ENCODE measurements at regions not wholly inside any gene's neighbourhood (a gene's known extent, or its start where the extent isn't known, plus 50 kb on each side); places are given as distances from the start of the nearest gene placed in this dataset.

DNA sequence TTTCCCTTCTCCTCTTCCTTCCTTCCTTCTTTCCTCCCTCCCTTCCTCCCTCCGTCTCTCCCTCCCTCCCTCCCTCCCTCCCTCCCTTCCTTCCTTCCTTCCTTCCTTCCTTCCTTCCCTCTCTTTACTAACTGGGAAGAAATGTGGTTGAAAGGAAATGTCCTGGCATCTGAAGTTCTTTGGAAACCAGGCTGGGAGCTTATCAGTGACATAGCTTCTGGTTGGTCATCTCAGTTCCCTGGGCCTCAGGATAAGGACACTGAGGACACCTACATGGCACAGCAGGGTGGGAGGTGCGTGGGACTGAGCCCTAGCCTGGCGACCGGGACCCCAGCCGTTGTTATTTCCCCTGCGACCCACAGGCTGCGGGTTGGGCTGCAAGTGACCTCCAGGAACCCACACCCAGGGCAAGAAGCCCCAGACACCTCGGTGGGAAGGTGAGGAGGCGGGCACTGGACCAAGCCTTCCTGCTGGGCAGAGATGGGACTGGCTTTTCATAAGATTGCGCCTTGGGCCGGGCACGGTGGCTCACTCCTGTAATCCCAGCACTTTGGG, 1486.5 kb downstream of the TBC1D22A start:
- no peak for DNase-seq

DNA sequence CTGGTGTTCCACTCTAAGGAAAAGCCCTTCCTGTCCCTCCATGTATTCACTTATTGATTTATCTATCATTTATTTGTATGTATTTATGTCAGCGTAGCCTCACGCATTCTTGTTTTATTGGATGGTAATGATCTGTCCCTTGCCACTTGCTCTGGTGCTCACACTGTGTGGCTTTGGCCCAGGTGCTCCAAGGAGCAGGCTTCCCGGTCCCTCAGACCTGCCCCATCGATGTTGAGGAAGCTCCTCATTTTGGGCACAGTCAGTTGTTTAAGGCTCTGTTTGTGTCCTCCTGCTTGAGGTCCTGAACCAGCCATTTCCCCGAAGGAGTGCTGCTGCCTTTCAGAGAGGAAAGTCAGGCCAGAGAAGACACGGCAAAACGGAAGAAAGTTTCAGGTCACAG, 1485.4 kb downstream of the TBC1D22A start:
- no peak for DNase-seq

DNA sequence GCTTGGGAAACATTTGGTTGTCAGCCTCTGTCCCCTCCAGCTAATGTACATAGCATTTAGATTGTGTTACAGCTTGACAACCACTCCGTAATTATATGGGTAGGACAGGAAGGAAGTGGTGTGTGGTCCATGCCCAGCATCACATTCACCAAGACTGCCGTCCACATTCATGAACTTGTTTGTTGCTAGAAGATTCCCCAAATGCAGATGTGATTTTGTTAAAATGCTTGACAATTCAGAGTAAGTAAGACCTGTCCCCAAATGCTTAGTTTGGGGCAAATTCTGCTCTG, 1482.7 kb downstream of the TBC1D22A start:
- DNase-seq, result no peak

DNA sequence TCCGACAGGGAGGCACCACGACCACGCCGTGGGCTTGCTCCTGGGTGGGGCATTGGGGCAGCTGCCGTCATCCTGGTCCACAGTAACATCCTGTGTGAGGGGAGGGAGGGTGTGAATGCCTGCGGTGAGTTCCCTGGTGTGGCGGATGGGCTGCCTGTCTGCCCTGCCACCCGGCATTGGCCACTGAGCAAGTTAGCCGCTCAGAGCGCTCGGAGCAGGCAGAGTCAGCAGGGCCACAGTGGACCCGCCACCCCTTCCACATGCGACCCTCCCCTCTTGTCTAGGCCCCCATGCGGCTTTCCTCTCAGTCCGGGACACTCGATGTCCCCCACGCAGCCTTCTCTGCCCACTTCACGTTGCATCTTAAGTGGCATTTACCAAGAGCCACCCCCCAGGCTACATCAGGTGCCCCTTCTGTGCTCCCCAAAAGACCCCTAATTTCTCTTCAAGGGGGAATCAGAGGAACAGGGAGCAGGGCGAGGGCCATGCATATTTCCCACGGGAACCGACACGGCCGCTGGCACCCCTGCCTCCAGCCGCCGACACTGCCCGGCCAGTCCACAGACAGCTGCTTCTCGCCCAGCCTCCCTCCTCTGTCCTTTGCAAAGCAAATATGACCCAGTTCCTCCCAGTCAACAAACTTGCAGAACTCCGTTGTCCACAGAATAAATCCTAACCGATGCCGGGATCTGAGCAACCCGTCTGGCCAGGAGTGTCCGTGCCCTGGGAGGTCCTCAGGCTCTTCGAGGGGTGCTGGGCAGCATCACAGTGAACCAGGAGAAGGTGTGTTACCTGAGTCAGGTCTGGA, 1482.1 kb downstream of the TBC1D22A start:
- no peak for DNase-seq

DNA sequence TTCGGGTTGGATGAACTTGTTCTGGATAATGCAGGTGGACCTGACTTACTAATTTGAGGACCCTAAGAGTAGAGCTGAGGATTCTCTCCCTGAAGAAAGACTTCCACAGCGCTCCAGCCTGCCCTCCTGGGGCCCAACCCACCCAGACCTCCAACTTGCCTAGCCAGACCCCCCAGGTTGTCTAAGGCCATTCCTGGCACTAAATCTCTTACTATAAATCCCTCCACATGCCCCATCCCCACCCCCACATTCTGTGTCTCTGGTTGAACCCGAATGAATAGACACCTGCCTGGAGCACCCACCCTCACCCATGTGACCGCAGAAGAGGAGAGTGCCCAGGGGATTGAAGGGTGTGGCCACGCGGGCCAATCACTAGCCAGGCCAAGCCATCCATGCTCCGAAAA, 1480.0 kb downstream of the TBC1D22A start:
- no peak for DNase-seq

DNA sequence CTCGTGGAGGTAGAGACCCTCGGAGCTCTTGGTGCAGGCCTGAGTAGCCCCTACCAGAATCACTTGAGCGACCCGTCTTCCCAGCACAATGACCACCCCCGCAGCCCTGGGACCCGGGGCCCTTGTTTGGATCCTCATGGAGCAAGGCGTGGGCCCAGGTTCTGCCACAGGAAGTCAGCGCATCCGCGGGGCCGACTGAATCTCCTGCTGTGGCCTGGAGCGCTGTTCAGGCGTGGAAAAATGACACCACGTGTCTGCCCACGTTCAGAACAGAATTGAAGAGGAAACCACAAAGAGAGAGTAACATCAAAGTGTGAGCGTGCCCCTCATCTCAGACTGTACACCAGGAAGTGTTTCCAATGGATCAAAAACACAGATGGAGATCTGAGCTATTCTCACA, 1479.2 kb downstream of the TBC1D22A start:
- DNase-seq, result no peak

DNA sequence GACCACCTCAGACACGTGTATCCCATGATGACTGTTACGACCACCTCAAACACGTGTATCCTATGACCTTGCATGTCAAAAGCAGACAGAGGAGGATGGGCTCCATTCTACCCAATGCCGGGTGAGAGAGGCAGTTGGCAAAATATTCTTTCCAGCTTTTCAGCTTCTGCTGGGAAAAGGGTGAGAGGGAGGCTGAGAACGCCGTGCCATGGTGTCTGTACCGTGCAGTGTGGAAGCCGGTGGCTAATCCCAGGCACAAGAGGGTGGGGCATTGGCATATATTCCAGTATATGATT, 1478.4 kb downstream of the TBC1D22A start:
- DNase-seq, result no peak

DNA sequence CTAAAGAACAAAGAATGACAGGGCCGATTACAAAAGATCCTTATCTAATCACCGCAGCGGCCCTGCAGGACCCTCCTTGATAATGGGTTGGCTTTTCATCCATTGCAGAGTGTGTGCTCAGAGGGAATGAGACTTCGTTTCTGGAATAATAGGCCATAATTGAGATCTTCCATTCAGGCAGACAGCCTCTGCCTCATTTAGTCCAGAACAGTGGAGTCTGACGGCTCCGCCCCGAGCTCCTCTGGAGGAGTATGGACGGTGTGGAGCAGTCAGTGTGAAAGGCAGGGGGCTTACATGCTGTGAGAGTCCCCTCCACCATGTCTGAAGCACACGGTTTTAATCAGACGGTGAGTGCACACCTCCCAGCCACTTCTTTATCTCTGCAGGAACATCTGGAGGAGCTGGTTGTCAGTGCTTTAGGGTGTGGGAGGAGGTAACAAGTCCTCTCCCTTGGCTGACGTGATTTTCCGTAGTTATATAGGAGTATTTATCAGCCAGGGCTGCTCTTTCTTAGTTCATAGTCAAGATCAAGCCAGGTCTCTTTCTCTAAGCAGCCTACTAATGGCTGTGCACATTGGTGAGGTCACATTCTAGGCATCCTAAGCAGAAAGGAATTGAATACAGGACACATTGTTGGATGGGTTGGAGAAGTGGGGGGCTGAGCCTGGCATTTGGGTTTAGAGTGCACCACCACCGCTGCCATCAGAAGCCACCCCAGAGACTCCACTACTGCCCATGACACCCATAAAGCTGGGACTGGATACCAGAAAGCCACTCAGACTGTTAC, 1477.9 kb downstream of the TBC1D22A start:
- no peak for DNase-seq

DNA sequence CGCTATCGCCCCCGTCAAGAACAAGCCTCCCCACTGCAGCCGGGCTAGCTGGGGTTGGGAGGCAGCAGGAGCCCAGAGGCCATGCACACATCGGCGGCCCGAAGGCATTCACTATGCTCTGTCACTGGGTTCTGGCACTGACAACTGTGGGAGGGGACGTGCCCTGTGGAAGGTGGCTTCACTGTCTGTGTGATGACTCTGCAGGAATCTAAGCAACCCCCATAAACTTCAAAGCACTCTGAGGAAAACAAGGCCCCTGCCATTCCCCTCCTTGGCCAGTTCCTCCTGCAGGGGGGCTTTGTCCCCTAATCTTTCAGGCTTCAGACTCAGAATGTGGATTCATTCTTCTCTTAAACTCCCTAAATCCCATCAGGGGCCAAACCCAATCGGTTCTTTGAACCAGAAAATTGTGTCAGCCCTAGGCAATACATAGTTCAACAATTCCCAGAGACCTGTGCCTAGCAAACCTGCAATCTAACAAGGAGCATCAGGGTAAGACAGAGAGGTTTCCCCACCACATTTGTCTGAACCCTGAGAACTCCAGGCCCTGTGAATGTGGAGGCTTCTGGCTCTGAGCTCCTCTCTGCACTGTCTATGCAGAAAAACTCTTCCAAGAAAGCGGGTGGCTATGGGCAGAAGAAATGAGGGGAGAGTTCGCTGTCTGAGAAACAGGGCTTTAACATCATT, 1477.2 kb downstream of the TBC1D22A start:
- no peak for DNase-seq

DNA sequence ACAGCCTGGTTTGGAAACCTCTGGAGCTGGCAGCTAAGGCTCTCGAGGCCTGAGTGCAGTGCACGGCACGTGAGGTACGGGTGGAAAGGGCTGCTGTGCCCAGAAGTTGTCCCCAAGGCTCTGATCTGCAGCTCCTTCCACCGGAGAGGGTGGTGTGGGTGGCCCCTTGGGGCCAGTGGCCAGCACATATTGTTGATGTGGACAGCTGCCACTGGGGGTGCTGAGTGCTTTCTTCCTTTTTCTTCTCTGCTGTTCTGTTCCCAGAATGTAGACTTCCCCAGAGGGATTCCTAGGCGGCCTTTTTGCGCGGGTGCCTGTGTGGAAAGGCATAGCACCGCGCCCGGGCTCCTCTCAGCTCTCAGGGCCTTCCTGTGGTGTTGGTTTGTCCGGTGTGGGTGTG, 1476.5 kb downstream of the TBC1D22A start:
- DNase-seq, result no peak

DNA sequence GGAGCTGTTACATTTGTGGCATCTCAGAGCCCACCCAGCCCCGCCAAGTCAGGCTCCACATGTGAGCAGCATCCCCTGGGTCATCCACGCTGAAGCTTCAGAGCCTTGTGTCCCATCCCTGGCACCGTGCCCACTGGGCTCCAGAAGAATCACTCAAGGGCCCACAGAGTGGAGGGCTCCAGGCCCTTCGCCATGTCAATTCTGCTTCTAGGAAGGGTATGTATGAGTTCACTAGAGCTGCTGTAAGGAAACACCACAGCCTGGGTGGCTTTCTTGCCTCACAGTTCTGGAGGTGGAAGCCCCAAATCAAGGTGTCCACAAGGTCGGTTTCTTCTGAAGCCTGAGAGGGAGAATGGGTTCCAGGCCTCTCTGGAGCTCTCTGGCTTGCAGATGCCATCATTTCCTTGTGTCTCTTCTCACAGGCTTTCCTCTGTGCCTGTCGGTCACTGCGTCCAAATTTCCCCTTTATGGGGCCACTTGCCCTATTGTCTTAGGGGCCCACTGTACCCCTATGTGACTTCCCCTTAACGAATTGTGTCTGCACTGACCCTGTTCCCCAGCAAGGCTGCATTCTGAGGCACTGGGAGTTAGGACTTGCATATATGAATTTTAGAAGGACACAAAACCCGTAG, 1476.0 kb downstream of the TBC1D22A start:
- no peak for DNase-seq

DNA sequence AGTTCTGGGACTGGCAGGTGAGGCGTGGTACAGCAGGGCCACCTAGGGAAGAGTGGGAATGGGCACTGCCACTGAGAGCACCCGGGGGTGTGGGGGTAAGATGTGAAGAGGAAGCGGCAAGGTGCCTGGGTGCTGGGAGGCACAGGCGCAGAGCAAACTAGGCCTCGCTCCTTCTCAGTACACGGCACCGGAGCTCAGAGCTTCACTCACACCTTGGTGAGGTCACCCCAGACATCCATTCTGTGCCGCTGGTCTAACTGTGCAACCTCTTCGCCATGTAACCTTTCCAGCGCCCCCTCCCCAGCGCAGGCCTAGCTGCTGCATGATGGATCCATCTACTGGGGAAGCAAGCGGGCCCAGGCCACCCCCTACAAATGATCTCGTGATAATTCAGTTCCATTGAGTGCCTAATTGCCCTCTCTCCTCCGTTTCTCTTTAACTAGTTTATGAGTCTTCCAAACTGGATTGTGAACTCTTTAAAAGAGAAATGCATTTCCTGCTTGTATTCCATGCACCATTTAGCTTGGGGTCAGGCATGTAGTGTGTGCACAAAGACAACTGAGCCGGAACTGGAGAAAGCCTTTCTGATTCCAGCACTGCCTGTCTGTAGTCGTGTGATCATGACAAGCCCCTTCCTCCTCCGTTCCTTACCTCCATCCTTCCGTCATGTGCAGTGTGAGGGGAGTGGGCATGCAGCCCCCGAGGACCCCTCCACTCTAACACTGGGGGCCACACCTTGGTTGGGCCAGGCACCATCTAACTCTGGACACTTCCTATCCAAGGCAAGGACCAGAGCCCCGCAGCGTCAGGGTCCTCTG, 1475.2 kb downstream of the TBC1D22A start:
- no peak for DNase-seq

DNA sequence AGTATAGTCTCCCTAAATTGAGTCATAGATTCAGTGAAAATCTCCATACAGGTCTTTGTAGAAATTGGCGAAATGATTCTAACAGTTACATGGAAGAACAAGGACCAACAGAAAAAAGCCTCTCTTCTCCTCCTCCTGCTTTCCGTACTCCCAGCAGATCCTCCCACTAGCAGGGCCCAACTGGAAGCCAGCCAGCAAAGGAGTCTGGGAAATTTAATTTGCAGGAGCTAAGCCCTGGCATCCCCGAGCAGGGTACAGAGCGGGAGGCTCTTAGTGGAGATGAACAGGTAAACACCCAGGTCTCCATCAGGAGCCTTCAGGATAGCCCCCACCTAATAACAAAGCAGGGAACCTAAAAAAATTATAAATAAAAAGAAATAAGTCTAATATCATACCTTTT, 1473.8 kb downstream of the TBC1D22A start:
- no peak for DNase-seq

DNA sequence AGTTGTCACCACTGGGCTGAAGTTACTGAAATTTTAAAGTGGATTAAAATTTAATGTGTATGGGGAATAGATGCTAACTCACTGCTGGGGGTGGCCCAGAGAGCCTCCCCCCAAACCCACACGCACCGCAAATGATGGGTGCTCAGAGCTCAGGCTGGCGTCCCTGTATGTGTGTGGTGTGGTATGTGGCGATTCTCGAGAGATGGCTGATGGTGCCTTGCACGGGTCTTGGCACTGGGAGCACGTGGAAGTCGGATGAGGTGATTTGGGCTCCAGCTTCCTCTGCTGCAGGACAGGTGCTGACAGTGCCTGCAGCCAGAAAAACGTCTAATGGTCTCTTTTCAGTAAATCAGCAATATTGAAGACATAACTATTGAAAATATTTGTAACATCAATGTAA, 1473.3 kb downstream of the TBC1D22A start:
- no peak for DNase-seq

DNA sequence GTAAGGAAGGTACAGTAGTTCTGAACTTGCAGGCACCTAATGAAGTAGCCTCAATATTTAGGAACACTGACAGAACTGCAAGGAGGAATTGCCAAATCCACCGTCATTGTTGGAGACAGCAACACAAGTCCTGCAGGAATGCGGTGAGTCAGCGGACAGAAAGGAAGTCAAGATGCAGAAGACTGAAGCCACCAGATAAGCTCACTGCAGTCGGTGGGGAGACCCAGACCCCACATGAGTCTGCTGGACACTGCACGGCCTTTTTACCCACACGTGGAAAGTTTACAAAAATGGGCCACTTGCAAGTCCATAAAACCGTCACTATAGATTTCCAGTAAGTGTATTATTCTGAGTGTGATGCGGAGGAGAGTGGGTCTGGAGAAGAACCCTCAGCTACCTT, 1471.6 kb downstream of the TBC1D22A start:
- no peak for DNase-seq

DNA sequence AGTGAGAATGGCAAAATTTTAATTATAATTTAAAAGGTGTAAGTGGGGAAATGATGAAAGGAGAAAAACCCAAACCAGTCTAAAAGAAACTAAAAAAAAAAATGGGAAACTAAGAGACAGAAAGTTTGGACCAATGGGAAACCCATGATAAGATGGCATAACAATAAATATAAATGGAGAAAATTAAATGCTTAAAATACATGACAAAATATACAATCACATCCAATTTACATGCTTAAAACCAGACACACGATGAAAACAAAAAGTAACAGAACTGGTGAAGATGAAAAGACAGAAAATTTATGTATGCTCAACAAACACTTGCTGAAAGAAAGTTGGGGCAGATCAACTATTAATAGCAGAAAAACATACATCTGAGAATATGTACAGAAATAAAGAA, 1471.1 kb downstream of the TBC1D22A start:
- DNase-seq, result no peak

DNA sequence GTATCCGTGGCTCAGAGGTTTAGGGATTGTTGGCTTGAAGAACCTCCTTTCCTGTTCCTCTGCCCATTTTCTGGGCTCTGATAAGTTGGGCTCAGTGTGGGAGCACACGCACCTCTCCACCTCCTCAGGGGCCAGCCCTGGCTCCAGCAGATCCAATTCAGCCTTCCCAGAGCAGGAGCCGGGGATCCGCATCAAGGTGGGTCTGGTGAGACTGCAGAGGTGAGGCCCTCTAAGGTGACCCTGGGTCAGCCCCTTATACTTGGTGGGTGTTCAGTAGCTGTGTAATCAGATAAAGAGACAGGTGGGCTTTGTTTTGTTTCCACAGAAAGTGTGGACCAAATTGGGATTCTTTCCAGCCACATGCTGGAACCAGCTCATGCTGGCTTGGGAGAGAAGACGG, 1466.0 kb downstream of the TBC1D22A start:
- DNase-seq, result no peak

DNA sequence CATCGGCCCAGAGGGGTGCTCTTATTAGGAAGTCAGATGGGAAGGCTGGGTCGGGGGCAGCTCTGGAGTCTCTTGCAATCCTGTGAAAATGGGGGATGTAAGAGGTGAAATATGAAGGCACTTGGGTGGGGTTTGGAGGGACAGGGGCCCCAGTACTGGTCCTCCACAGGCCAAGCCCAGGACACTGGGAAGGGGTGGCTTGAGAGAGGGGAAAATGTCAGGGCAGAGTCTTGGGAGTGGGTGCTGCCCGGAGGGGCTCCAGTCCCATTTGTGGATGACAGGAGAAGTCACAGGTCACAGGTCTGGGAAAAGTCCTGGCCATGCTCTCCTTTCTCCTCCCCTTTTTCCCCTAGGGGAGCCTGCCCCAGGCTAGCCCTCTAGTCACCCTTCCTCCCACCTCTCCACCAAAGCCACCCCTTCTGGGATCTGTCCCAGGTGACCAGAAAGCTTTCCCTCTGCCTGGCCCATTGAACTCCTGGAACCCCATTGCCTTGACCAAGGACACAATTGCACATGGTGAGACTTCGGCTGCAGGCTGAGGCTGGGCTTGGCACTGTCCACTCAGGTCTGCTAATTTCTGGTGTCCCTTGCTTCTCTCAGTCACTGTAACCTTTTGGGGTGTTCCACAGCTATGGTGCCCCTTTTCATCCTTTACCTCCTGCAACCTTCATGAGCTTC, 1465.0 kb downstream of the TBC1D22A start:
- DNase-seq, result no peak

DNA sequence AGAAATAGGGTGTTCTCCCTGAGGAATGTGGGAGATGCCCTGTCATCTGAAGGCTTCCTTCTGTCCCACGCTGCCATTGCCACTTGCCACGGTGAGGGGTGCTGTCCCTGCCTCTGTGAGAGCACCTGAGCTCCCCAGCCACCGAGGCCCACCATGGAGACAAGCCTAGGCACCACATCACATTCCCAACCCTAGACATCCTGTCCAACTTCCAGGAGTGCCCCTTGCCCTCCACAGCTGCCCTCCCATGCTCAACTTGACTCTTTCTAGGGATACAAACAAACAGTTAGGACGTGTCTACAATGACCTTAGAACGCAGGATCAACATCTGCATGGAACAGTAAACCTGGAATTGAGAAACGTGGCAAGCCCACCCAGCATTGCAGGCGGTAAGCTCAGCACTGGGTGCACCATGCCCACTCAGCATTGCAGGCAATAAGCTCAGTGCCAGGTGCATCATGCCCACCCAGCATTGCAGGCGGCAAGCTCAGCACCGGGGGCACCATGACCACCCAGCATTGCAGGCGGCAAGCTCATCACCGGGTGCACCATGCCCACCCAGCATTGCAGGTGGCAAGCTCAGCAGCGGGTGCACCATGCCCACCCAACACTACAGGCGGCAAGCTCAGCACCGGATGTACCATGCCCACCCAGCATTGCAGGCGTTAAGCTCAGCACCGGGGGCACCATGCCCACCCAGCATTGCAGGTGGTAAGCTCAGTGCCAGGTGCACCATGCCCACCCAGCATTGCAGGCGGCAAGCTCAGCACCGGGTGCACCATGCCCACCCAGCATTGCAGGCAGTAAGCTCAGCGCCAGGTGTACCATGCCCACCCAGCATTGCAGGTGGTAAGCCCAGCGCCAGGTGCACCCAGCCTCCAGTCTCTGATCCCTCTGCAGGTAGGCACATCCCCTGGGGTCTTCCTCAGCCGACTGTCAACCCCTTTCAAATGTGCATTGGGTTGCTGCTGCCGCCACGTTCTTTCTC, 1463.9 kb downstream of the TBC1D22A start:
- DNase-seq, result no peak

DNA sequence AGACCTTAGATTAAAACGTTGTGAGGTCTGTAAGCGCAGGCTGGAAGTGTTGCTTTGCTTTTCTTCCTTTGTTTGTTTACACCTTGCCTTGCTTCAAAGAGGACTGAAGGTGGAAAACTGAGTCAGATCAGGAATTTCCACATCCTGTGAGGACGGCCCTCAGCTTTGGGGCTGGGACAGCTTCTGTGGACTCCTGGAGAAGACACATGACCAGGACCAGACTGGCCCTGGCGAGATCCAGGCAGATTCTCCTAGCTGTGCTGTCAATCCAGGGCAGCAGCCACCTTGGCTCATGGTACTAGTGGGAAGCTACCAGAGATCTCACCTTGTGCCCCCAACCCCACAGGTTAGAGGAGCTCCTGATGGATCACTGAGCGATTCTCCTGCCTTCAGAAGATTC, 1461.9 kb downstream of the TBC1D22A start:
- DNase-seq, result no peak

Data from NCI-H1048 (cell line).